Omental fat pad (tissue), 3 donors: ENCODE measurements at regions not wholly inside any gene's neighbourhood (a gene's known extent, or its start where the extent isn't known, plus 50 kb on each side); places are given as distances from the start of the nearest gene placed in this dataset.

Source experiments
- ATAC-seq: fragments of 150-250 bp; one replicate; pipeline ENCODE4 v1.9.1; 2016; ENCODE audit warnings: mild to moderate bottlenecking, moderate library complexity; ENCODE audit not compliant: low FRiP score
- DNase-seq: peaks from one replicate; pipeline ENCODE4 v3.0.0-alpha.2; 2019; ENCODE audit warnings: low spot score
- CTCF ChIP-seq, 3 donors: fragments of 450-650 bp; IDR thresholded peaks; one replicate each; pipeline ENCODE4 v1.5.1; 2016 to 2017; ENCODE audit warnings: antibody characterized with exemption in 3 of 3, mild to moderate bottlenecking in 3 of 3, moderate library complexity in 2 of 3

DNA sequence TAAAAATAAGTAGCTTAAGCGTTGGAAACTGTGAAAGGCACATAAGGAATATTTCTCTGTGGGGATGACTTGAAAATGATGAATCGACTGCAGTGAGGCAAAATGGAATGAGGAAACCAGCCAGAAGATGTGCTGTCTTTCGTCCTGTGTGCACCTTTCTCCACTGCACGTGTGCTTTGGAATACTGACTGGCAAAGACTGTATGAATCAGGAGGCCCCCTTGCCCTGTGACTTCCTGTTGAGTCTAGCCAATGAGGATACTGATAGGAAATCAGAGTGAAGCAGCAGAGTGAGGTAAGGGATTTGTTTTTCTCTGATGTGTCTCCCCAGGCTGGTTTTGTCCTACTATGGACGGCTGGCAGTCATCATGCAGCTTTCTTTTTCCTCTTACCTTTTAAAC lies 118.2 kb upstream of the ADGRL4 start:
- DNase-seq (no peak), ATAC-seq (no peak)
- no peak for TF ChIP-seq CTCF (IDR thresholded peaks at IDR 0.05)

- ATAC-seq, result no peak
- TF ChIP-seq CTCF (IDR thresholded peaks at IDR 0.05), result no peak
- no peak for DNase-seq
Measured at GRCh38 chr1:79122521-79122920, 116.0 kb upstream of the ADGRL4 start.

- TF ChIP-seq CTCF (IDR thresholded peaks at IDR 0.05), result no peak
- DNase-seq, result no peak
- ATAC-seq, result no peak
Measured at GRCh38 chr1:79117376-79117775, 110.8 kb upstream of the ADGRL4 start.

GRCh38 chr1:79113836-79114235 lies 107.3 kb upstream of the ADGRL4 start:
- ATAC-seq (no peak), DNase-seq (no peak)
- TF ChIP-seq CTCF (IDR thresholded peaks at IDR 0.05), result no peak

GRCh38 chr1:79110749-79111148 lies 104.2 kb upstream of the ADGRL4 start:
- no peak for DNase-seq

GRCh38 chr1:79109445-79109844 lies 102.9 kb upstream of the ADGRL4 start:
- ATAC-seq, result no peak
- no peak for TF ChIP-seq CTCF (IDR thresholded peaks at IDR 0.05)
- no peak for DNase-seq

More at GRCh38 chr1:79110749-79111148, 104.2 kb upstream of the ADGRL4 start:
- ATAC-seq, result no peak
- TF ChIP-seq CTCF (IDR thresholded peaks at IDR 0.05), result no peak

DNA sequence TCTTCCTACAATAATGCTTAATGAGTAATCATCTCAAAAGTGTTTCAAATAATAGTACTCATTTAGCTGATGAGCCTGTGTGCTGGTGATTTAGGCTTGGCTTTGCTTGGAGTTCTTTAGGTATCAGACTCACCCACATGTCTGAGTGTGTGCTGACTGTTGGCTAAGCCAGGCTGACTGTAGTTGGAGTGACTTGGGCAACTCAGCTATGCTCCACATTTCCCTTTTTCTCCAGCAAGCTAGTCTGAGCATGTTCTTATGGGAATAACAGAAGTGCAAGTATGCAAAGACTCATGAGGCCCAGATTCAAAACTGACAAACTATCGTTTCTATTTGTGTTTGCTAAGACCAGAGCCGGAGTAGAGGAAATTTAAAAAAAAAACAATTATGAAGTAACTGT lies 99.0 kb upstream of the ADGRL4 start:
- TF ChIP-seq CTCF (IDR thresholded peaks at IDR 0.05), result no peak
- DNase-seq, result no peak
- ATAC-seq, result no peak
